ENCODE measurements at regions not wholly inside any gene's neighbourhood (a gene's known extent, or its start where the extent isn't known, plus 50 kb on each side); places are given as distances from the start of the nearest gene placed in this dataset.

GRCh38 chr10:3636356-3637181 is 148.4 kb downstream of the KLF6 start:
- no peak for TF ChIP-seq CTCF (IDR thresholded peaks at IDR 0.05)
- no peak for TF ChIP-seq EZH2 (IDR thresholded peaks at IDR 0.05)
- TF ChIP-seq EZH2phosphoT487 (IDR thresholded peaks at IDR 0.05) = no peak

Data from neural progenitor cell (in vitro differentiated cells).